Subcutaneous abdominal adipose tissue (tissue), 5 donors: ENCODE measurements at regions not wholly inside any gene's neighbourhood (a gene's known extent, or its start where the extent isn't known, plus 50 kb on each side); places are given as distances from the start of the nearest gene placed in this dataset.

ENCODE experiments used
- H3K27ac ChIP-seq: one replicate; pipeline ENCODE4 v1.7.0; 2013; ENCODE audit warnings: low read depth, mild to moderate bottlenecking, inconsistent platforms, low read length, moderate library complexity
- H3K27me3 ChIP-seq, 5 donors: one replicate each; pipeline ENCODE4 v1.7.0; 2013; ENCODE audit warnings: low read length in 5 of 5, inconsistent platforms in 1 of 5; ENCODE audit not compliant: control insufficient read depth in 5 of 5, insufficient read depth in 4 of 5
- H3K36me3 ChIP-seq, 5 donors: one replicate each; pipeline ENCODE4 v1.7.0; 2013; ENCODE audit warnings: low read length in 5 of 5; ENCODE audit not compliant: control insufficient read depth in 5 of 5, insufficient read depth in 5 of 5
- H3K4me1 ChIP-seq, 5 donors: one replicate each; pipeline ENCODE4 v1.7.0; 2013; ENCODE audit warnings: low read length in 5 of 5, mild to moderate bottlenecking in 3 of 5, moderate library complexity in 1 of 5; ENCODE audit not compliant: control insufficient read depth in 5 of 5, insufficient read depth in 5 of 5
- H3K4me3 ChIP-seq, 5 donors: one replicate each; pipeline ENCODE4 v1.7.0; 2013; ENCODE audit warnings: low read length in 5 of 5, low read depth in 1 of 5
- H3K9ac ChIP-seq, 5 donors: one replicate each; pipeline ENCODE4 v1.7.0; 2013; ENCODE audit warnings: low read length in 5 of 5, mild to moderate bottlenecking in 4 of 5, moderate library complexity in 3 of 5
- H3K9me3 ChIP-seq, 5 donors: one replicate each; pipeline ENCODE4 v1.7.0; 2013; ENCODE audit warnings: low read length in 5 of 5; ENCODE audit not compliant: control insufficient read depth in 5 of 5
- donor health status: healthy.
- donor health status: healthy.
- donor health status: healthy.
- donor health status: healthy.
- donor health status: healthy.

GRCh38 chr10:78910021-78910420 lies 158.7 kb upstream of the ZMIZ1 start:
- Histone ChIP-seq H3K9ac (no peak overlapping the region), H3K4me3 (no peak overlapping the region), H3K9me3 (no peaks in the 10 kb centered on the region), H3K27ac (no peak overlapping the region), H3K4me1 (peaks cover 0 to 22% (median 3%) of the 10 kb centered on the region in 5 donors), H3K36me3 (no peaks in the 10 kb centered on the region), H3K27me3 (peaks cover 0 to 2% (median 0%) of the 10 kb centered on the region in 5 donors)

DNA sequence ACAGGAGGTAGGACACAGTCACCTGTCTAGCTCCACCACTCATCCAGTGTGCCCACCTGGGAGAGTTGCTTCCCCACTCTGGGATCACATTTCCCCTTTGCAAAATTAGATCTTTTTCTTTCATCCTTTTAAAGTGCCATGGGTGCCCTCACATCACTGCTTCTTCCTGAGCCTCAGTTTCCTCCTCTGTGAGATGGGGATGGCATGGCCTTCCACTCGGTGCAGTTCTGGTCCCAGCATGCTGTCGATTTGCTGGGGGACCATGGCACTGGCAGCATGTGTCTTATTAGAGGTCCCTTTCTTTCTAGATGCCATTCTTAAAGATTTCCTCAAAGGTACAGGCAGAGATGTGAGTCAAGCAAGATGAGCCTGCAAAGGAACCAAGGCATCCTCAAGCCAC lies 158.3 kb upstream of the ZMIZ1 start:
- no peak overlapping the region for H3K9ac ChIP-seq
- H3K27ac ChIP-seq, result no peak overlapping the region
- peaks cover 0 to 2% (median 0%) of the 10 kb centered on the region in 5 donors for H3K27me3 ChIP-seq
- H3K4me1 ChIP-seq, result peaks cover 0 to 22% (median 3%) of the 10 kb centered on the region in 5 donors
- no peaks in the 10 kb centered on the region for H3K9me3 ChIP-seq
- no peaks in the 10 kb centered on the region for H3K36me3 ChIP-seq
- H3K4me3 ChIP-seq, result no peak overlapping the region

GRCh38 chr10:78910886-78911285 lies 157.9 kb upstream of the ZMIZ1 start:
- Histone ChIP-seq H3K9ac (no peak overlapping the region), H3K27me3 (peaks cover 0 to under 1% (median 0%) of the 10 kb centered on the region in 5 donors), H3K36me3 (no peaks in the 10 kb centered on the region), H3K4me3 (no peak overlapping the region), H3K9me3 (no peaks in the 10 kb centered on the region), H3K4me1 (peaks cover 0 to 22% (median 3%) of the 10 kb centered on the region in 5 donors), H3K27ac (no peak overlapping the region)

DNA sequence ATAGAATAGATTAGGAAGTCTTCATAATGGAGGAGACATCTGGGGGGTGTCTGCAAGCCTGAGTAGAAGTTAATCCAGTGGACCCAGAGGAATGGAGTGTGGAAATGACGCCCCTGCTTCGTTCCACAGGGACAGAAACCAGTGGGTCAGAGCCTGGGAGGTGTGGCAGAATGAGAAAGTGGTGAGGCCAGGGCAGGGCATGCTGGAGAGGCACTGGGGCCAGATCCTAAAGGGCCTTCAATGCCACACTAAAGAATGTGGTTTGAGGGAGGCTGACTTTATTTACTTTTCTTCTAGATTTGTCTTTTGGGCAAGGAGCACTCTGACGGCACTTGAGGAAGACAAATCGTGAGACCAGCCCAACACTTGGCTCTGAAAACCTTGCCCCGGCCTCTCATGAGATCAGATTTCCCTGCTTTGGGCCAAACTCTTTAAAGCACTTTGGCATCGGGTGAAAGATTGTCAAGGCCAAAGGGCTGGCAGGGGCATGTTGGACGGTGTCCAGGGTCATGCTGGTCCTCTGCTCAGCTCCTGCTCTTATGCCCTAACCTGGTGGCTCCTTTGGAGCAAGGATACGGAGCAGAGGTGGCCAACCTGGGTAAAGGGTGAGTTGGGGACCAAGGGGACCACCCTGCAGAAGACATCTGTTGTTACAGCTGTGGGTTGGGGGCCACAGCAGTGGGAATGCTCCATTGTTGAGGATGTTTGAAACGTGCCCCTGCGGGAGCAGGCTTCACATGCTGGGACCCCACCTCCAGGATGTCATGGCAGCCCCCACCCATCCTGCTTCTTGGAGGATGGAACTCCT lies 157.0 kb upstream of the ZMIZ1 start:
- H3K36me3 ChIP-seq, result no peaks in the 10 kb centered on the region
- H3K4me1 ChIP-seq, result peaks cover 0 to 22% (median 3%) of the 10 kb centered on the region in 5 donors
- no peaks in the 10 kb centered on the region for H3K27me3 ChIP-seq
- no peaks in the 10 kb centered on the region for H3K9me3 ChIP-seq
- no peak overlapping the region for H3K27ac ChIP-seq
- H3K4me3 ChIP-seq, result no peak overlapping the region
- H3K9ac ChIP-seq, result no peak overlapping the region

- Histone ChIP-seq H3K27ac (no peak overlapping the region), H3K4me3 (no peak overlapping the region), H3K36me3 (no peaks in the 10 kb centered on the region), H3K27me3 (no peaks in the 10 kb centered on the region), H3K9ac (no peak overlapping the region), H3K9me3 (no peaks in the 10 kb centered on the region), H3K4me1 (peaks cover 0 to 22% (median 3%) of the 10 kb centered on the region in 5 donors)
Measured at GRCh38 chr10:78912361-78913218, 156.2 kb upstream of the ZMIZ1 start.

- Histone ChIP-seq H3K27ac (no peak overlapping the region), H3K9me3 (no peaks in the 10 kb centered on the region), H3K9ac (no peak overlapping the region), H3K4me3 (no peak overlapping the region), H3K27me3 (no peaks in the 10 kb centered on the region), H3K36me3 (no peaks in the 10 kb centered on the region), H3K4me1 (peaks cover 0 to 22% (median 3%) of the 10 kb centered on the region in 5 donors)
Measured at GRCh38 chr10:78913219-78914059, 155.3 kb upstream of the ZMIZ1 start.

GRCh38 chr10:78914060-78914378 lies 154.7 kb upstream of the ZMIZ1 start:
- H3K27me3 ChIP-seq, result no peaks in the 10 kb centered on the region
- no peak overlapping the region for H3K4me3 ChIP-seq
- H3K27ac ChIP-seq, result no peak overlapping the region
- H3K4me1 ChIP-seq, result peaks cover 0 to 22% (median 3%) of the 10 kb centered on the region in 5 donors
- no peaks in the 10 kb centered on the region for H3K36me3 ChIP-seq
- H3K9me3 ChIP-seq, result no peaks in the 10 kb centered on the region
- H3K9ac ChIP-seq, result no peak overlapping the region

DNA sequence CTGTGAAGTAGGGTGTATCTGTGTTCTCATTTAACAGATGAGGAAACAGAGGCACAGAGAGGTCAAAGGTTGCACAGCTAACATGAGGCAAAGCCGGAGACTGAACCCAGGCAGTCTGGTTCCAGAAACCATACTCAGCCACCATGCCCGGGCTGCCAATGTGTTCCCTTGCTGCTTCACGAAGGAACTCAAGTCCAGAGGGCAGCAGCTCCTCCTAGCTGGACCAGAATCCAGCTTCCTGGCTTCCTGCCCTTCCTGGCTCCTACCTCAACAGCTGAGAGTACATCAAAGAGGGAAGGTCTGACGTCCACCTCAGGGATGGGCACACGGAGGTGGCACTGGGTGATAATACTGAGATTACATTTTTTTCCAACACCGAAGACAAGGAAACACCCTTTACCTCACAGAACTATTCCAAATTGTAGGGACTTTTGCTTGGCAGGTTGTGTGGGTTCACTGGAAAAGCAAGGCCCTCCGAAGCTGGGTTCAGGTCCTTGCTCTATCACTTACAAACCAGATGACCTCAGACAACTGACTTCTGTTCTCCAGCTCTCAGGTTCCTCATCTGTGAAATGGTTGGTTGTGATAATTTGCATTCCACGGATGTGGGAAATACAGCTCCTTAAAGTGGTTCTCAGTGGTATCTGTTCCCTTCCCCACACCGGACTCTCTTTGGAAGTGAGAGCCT lies 154.1 kb upstream of the ZMIZ1 start:
- H3K36me3 ChIP-seq, result no peaks in the 10 kb centered on the region
- no peak overlapping the region for H3K4me3 ChIP-seq
- no peaks in the 10 kb centered on the region for H3K9me3 ChIP-seq
- H3K27ac ChIP-seq, result no peak overlapping the region
- peaks cover 0 to 1% (median 0%) of the 10 kb centered on the region in 5 donors for H3K27me3 ChIP-seq
- peaks cover 0 to 22% (median 3%) of the 10 kb centered on the region in 5 donors for H3K4me1 ChIP-seq
- H3K9ac ChIP-seq, result no peak overlapping the region

DNA sequence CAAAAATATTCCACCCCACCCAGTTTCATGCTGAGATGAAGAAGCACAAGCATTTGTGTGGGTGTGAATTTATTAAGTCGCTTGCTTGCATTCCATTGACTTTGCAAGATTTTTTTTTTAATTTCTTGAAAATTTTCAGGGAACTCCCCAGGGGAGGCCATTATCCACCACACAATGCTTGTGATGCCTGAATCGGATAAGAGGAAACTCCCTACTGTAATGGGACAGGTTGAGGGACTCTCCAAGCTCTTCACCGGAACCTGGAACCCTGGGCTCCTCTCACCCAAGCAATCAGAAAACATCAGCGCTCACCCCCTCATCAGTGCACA lies 153.6 kb upstream of the ZMIZ1 start:
- peaks cover 0 to 4% (median 3%) of the 10 kb centered on the region in 5 donors for H3K27me3 ChIP-seq
- H3K4me1 ChIP-seq, result peaks cover 0 to 17% (median 3%) of the 10 kb centered on the region in 5 donors
- no peak overlapping the region for H3K4me3 ChIP-seq
- no peak overlapping the region for H3K27ac ChIP-seq
- no peaks in the 10 kb centered on the region for H3K9me3 ChIP-seq
- H3K9ac ChIP-seq, result no peak overlapping the region
- no peaks in the 10 kb centered on the region for H3K36me3 ChIP-seq
